ENCODE measurements at regions not wholly inside any gene's neighbourhood (a gene's known extent, or its start where the extent isn't known, plus 50 kb on each side); places are given as distances from the start of the nearest gene placed in this dataset.
"Not testable (repeated sequence)": the region's sequence is repeated elsewhere in the genome, so short reads cannot be mapped to it uniquely, and the experiment has no call there.

DNA sequence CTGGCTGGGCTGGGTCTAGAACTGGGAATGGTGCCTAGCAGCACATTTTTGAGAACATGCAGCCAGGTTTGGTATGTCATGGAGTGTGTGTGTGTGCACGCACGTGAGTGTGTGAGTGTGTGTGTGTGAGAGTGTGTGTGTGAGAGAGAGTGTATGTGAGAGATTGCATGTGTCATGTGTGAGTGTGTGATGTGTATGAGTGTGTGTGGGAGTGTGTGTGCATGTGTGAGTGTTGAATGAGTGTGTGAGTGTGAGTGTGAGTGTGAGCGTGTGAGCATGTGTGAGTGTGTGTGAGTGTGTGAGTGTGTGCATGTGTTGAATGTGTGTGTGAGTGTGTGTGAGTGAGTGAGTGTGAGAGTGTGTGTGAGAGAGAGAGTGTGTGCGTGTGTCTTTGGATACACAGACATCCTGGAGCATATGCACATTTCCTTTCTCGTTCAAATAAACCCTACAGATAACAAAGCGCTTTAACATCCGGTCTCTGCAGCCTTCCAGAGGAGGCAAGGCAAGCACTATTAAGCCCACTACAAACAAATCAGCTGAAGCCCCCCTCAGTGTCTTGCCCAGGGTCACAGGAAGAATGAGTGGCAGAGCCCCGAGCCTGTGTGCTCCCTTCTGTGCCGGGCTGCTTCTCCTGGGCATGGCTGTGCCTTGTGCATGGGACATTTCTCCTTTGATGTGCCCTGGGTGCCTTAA is 108.7 kb upstream of the ETV6 start:
- no peak overlapping the region for H3K4me3 ChIP-seq (ENCODE audit: low read depth, low read length)
- TF ChIP-seq, protein P1, sequence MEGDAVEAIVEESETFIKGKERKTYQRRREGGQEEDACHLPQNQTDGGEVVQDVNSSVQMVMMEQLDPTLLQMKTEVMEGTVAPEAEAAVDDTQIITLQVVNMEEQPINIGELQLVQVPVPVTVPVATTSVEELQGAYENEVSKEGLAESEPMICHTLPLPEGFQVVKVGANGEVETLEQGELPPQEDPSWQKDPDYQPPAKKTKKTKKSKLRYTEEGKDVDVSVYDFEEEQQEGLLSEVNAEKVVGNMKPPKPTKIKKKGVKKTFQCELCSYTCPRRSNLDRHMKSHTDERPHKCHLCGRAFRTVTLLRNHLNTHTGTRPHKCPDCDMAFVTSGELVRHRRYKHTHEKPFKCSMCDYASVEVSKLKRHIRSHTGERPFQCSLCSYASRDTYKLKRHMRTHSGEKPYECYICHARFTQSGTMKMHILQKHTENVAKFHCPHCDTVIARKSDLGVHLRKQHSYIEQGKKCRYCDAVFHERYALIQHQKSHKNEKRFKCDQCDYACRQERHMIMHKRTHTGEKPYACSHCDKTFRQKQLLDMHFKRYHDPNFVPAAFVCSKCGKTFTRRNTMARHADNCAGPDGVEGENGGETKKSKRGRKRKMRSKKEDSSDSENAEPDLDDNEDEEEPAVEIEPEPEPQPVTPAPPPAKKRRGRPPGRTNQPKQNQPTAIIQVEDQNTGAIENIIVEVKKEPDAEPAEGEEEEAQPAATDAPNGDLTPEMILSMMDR (IDR thresholded peaks at IDR 0.05; ENCODE audit: low read depth, low read length) = no peak
- no peak for DNase-seq (ENCODE audit: low read depth, low spot score)
- in situ Hi-C loops (cut with HindIII; ENCODE audit: low sequenced_read_pairs) = no loop called here

DNA sequence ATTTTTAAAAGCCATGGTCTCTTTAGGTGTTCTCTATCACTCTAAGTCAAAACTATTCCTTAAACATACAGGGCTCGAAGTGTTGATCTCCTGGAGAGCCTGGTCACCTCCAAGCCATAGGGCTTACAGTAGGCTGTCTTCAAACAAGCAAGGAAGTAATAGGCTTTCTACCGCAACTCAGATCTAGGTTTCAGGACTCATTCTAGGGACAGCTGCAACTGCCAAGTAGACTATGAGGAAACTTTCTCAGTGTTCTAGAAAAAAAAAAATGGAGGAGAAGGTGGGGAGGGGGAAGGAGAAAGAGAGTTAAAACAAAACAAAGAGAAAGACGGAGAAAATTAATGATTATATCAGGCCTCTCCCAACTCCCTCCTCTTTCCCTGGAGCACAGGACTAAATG is 106.9 kb upstream of the ETV6 start:
- TF ChIP-seq, protein P1 (IDR thresholded peaks at IDR 0.05; ENCODE audit: low read depth, low read length) = no peak
- DNase-seq (ENCODE audit: low read depth, low spot score) = no peak
- no peak overlapping the region for H3K4me3 ChIP-seq (ENCODE audit: low read depth, low read length)
- in situ Hi-C loops (cut with HindIII; ENCODE audit: low sequenced_read_pairs) = no loop called here

DNA sequence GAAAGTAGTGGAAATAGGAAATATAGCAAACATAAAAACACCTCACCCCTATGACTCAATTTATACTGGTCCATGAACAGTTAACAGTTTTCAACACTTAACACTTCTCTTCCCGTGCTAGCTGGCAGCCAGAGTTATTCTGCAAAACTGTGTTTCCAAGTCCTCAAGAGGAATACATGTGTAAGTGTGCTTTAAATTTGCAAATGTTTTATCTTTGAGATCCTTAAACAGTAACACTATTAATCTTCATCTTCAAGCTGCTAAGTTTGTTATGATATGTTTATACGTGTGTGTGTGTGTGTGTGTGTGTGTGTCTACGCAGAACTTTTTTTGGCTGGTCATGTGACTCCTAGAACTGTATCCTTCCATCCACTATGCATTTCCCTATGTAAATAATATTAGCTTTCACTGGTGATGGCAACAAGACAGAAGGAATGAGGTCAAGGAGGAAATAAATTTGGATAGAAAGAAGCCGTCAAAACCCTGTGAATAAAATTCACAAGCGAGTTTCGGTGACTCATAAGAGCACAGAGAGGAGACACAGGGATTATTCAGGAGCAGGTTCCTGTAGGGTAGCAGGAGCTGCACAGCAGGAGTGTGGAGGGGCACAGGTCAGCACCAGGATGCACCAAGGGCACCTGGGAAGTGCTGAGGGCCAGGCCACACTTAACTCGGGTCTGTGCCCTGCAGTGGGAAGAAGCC is 105.9 kb upstream of the ETV6 start:
- in situ Hi-C loops (cut with HindIII; ENCODE audit: low sequenced_read_pairs) = no loop called here
- no peak for DNase-seq (ENCODE audit: low read depth, low spot score)
- TF ChIP-seq, protein P1 (IDR thresholded peaks at IDR 0.05; ENCODE audit: low read depth, low read length) = no peak
- H3K4me3 ChIP-seq (ENCODE audit: low read depth, low read length) = no peak overlapping the region

DNA sequence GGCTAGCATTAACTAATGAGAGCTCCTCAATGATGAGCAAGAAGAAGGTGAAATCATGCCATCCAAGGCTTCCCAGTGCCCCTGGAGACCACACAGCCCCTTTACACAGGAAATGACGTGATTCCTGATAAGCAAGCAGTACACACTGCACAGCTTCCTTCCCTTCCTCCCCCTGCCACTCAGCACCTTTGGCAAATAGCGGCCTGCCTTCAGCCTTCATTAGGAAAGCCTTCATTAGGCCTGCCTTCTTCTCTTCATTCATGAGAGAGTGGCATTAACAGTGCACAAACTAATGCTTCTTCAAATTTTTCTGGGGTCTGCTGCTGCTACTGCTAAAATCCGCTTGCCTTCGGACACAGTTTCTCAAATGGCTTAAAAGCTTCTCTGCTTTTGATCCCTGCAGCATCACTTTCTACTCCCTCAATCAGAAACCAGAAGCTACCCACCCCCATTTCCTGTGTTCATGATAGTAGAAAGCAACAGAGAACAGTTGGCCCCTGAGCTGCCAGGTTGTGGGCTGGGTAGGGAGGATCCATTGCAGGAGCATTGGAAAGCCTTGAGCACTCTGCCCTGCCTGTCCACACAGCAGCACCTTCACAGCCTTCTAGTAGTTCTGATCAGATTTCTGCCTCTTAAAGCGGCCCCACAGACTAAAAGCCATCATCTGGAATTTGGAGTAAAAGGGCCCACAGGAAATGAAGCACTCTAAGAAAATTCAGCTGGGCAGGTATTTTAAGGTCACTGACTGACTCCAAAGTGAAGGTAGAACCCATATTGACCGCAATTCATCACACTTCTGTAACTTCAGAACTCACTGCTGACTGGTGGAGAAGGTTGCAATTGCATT is 103.8 kb upstream of the ETV6 start:
- in situ Hi-C loops (cut with HindIII; ENCODE audit: low sequenced_read_pairs) = no loop called here
- DNase-seq (ENCODE audit: low read depth, low spot score) = no peak
- no peak overlapping the region for H3K4me3 ChIP-seq (ENCODE audit: low read depth, low read length)
- TF ChIP-seq, protein P1 (IDR thresholded peaks at IDR 0.05; ENCODE audit: low read depth, low read length) = no peak

DNA sequence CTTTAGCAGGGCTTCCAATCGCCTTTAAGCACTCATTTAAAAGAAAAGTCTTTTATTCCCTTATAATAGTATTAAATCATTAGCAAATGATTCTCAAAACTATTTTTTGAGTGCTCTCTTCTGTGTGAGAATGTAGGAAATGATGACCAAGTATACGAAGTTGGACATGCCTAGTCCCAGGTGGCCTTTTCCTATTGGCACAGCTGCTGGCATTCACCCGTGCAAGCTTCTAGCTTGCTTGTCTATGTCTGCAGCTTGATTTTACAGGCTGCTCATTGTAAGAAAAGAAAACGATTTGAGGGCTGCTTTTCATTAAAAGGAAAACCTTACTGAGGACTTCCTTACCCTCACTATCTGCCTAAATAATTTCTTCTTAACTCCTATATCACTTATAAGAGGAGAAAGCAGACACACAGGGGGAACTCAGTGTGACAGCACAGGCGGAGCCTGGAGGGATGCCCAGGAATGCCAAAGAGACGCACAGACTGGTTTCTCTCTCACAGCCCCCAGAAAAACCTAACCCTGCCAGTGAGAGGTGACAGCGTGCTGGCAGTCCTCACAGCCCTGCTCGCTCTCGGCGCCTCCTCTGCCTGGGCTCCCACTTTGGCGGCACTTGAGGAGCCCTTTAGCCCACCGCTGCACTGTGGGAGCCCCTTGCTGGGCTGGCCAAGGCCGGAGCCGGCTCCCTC is 102.7 kb upstream of the ETV6 start:
- H3K4me3 ChIP-seq (ENCODE audit: low read depth, low read length) = peak overlapping the region; percentile 35
- DNase-seq (ENCODE audit: low read depth, low spot score) = peak; percentile 10
- in situ Hi-C loops (cut with HindIII; ENCODE audit: low sequenced_read_pairs) = not testable (repeated sequence)

DNA sequence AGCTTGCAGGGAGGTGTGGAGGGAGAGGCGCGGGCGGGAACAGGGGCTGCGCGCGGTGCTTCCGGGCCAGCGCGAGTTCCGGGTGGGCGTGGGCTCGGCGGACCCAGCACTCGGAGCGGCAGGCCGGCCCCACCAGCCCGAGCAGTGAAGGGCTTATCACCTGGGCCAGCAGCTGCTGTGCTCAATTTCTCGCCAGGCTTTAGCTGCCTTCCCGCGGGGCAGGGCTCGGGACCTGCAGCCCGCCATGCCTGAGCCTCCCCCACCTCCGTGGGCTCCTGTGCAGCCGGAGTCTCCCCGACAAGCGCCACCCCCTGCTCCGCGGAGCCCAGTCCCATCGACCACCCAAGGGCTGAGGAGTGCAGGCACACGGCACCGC is 102.2 kb upstream of the ETV6 start:
- DNase-seq (ENCODE audit: low read depth, low spot score); in situ Hi-C loops (cut with HindIII; ENCODE audit: low sequenced_read_pairs): not testable (repeated sequence)
- peak overlapping the region; percentile 35 for H3K4me3 ChIP-seq (ENCODE audit: low read depth, low read length)

DNA sequence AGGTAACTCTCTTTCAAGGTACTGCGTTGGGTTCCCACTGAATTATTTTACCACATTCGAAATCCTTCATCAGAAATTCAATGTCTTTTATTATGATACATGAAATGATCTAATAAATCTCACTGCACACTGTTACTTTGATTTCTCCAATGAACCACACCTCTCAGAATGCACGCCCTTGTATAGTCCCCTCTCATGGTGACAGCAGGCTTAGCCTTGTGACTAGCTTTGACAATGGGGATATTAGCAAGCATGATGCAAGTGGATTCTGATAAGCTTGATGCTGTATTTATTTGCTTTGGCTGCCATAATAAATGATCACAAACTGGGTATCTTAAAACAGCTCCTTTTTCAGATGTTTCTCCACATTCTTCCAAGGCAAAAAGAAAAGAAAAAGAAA is 100.4 kb upstream of the ETV6 start:
- in situ Hi-C loops (cut with HindIII; ENCODE audit: low sequenced_read_pairs) = no loop called here
- H3K4me3 ChIP-seq (ENCODE audit: low read depth, low read length) = no peak overlapping the region
- DNase-seq (ENCODE audit: low read depth, low spot score) = no peak
- TF ChIP-seq, protein P1 (IDR thresholded peaks at IDR 0.05; ENCODE audit: low read depth, low read length) = no peak
